ENCODE measurements at regions not wholly inside any gene's neighbourhood (a gene's known extent, or its start where the extent isn't known, plus 50 kb on each side); places are given as distances from the start of the nearest gene placed in this dataset.

- TF ChIP-seq USF2 (CRISPR knock-in tag; IDR thresholded peaks at IDR 0.05) (no peak), CBFB (CRISPR knock-in tag; IDR thresholded peaks at IDR 0.05) (no peak), ZNF639 (CRISPR knock-in tag; conservative IDR thresholded peaks at IDR 0.05 in 1 of 2, IDR thresholded peaks at IDR 0.05 in 1 of 2) (no peak)
These were observed 290.6 kb upstream of the KLF3 start for GRCh38 chr4:38373375-38373774.

Data from K562 (cell line).